ENCODE measurements at regions not wholly inside any gene's neighbourhood (a gene's known extent, or its start where the extent isn't known, plus 50 kb on each side); places are given as distances from the start of the nearest gene placed in this dataset.
"Not testable (repeated sequence)": the region's sequence is repeated elsewhere in the genome, so short reads cannot be mapped to it uniquely, and the experiment has no call there.

GRCh38 chr21:10424887-10425145 is 96.6 kb upstream of the TPTE start:
- not testable (repeated sequence) for TF ChIP-seq CTCF, POLR2A (IDR thresholded peaks at IDR 0.05)

All from body of pancreas (tissue), 4 donors.